Transverse colon (tissue), 4 donors: ENCODE measurements at regions not wholly inside any gene's neighbourhood (a gene's known extent, or its start where the extent isn't known, plus 50 kb on each side); places are given as distances from the start of the nearest gene placed in this dataset.

Source experiments
- DNase-seq: peaks from one replicate; pipeline ENCODE4 v3.0.0-alpha.2; 2019
- H3K27ac ChIP-seq, 4 donors: fragments of 200-600 bp; sonication (generic); 2 replicates each; pipeline ENCODE4 v1.5.1; 2016 to 2018; ENCODE audit warnings: inconsistent platforms in 4 of 4
- H3K27me3 ChIP-seq: fragments of 200-600 bp; sonication (generic); 2 replicates; pipeline ENCODE4 v1.5.1; 2017; ENCODE audit warnings: inconsistent platforms
- H3K36me3 ChIP-seq, 4 donors: fragments of 200-600 bp; sonication (generic); 2 replicates each; pipeline ENCODE4 v1.5.1; 2017 to 2019; ENCODE audit warnings: inconsistent platforms in 4 of 4
- H3K4me1 ChIP-seq, 4 donors: fragments of 200-600 bp; sonication (generic); 2 replicates each; pipeline ENCODE4 v1.5.1; 2017 to 2020; ENCODE audit warnings: inconsistent platforms in 4 of 4
- H3K4me3 ChIP-seq, 4 donors: fragments of 200-600 bp; sonication (generic); 1 replicate in 1 of 4; 2 replicates in 3 of 4; pipeline versions ENCODE4 v1.5.1 to v1.6.1; 2017 to 2019; ENCODE audit warnings: inconsistent platforms in 4 of 4
- H3K9me3 ChIP-seq, 2 donors: fragments of 200-600 bp; sonication (generic); 2 replicates each; pipeline ENCODE4 v1.5.1; 2017 to 2019; ENCODE audit warnings: inconsistent platforms in 2 of 2
- CTCF ChIP-seq, 5 experiments: fragments of 200-600 bp in 3 of 5; fragments of 450-650 bp in 2 of 5; sonication (generic) in 3 of 5; IDR thresholded peaks; 1 replicate in 2 of 5; 2 replicates in 3 of 5; pipeline ENCODE4 v1.5.1; 2016 to 2017; ENCODE audit warnings: antibody characterized with exemption in 5 of 5, inconsistent platforms in 3 of 5, mild to moderate bottlenecking in 2 of 5, moderate library complexity in 1 of 5
- EP300 ChIP-seq: sonication (generic); formaldehyde crosslinking; IDR thresholded peaks from one replicate; pipeline ENCODE4 v1.6.1; 2017; ENCODE audit warnings: antibody characterized with exemption, low read depth
- POLR2A ChIP-seq: fragments of 450-650 bp; IDR thresholded peaks from one replicate; pipeline ENCODE4 v1.6.1; 2016; ENCODE audit warnings: antibody characterized with exemption, mild to moderate bottlenecking, moderate library complexity
- POLR2AphosphoS5 ChIP-seq, 3 donors: sonication (generic); formaldehyde crosslinking; IDR thresholded peaks; one replicate each; pipeline ENCODE4 v1.6.1; 2016; ENCODE audit warnings: antibody characterized with exemption in 3 of 3
- WGBS, 2 donors: methylation state at CpG; one replicate each; pipeline ENCODE4 v1.1.5; 2018; ENCODE audit warnings: low coverage in 1 of 2; 5-methylcytosine and 5-hydroxymethylcytosine counted together
- in situ Hi-C, 4 donors: fragments of 200-750 bp; cut with MboI; loops; one replicate each; pipeline versions ENCODE4 v1.15.0 to v1.15.1; 2017; ENCODE audit warnings: low sequenced_read_pairs in 3 of 4, low pct_ligation_motif_present in 1 of 4, low pct_unique_long_range_greater_than_20kb in 1 of 4
- intact Hi-C: fragments of 100-400 bp; cut with DNase I; formaldehyde crosslinking; loops from one replicate; pipeline ENCODE4 v1.15.1; 2023; ENCODE audit warnings: low total_unique reads

- in situ Hi-C loops, result loop anchor here in 1 of 4 donors (25.0 kb wide), 1 partner anchor 268 kb away; no protein-coding TSS in a partner anchor
Measured at GRCh38 chr6:12580290-12580689, 136.3 kb upstream of the PHACTR1 start.

GRCh38 chr6:12582421-12583110, 134.0 kb upstream of the PHACTR1 start:
- TF ChIP-seq POLR2AphosphoS5 (IDR thresholded peaks at IDR 0.05), result no peak
- TF ChIP-seq POLR2A, result no peak
- no peak for TF ChIP-seq EP300
- TF ChIP-seq CTCF (IDR thresholded peaks at IDR 0.05), result no peak
- Histone ChIP-seq H3K4me1 (no peaks in the 10 kb centered on the region), H3K9me3 (no peaks in the 10 kb centered on the region), H3K27ac (no peak overlapping the region), H3K4me3 (no peak overlapping the region), H3K36me3 (no peaks in the 10 kb centered on the region), H3K27me3 (no peaks in the 10 kb centered on the region)
- in situ Hi-C loops (loop anchor here in 1 of 4 donors (25.0 kb wide), 1 partner anchor 270 kb away; no protein-coding TSS in a partner anchor), intact Hi-C loops (no loop called here)
- DNase-seq, result no peak
- 79 to 87% methylated on average over 4 of the region's 4 CpGs for WGBS, 2 donors

More at GRCh38 chr6:12580290-12580689, 136.3 kb upstream of the PHACTR1 start:
- Histone ChIP-seq H3K27ac (no peak overlapping the region), H3K9me3 (no peaks in the 10 kb centered on the region), H3K4me3 (no peak overlapping the region), H3K36me3 (no peaks in the 10 kb centered on the region), H3K4me1 (no peaks in the 10 kb centered on the region), H3K27me3 (no peaks in the 10 kb centered on the region)
- WGBS, 2 donors, result 86 to 87% methylated on average over 3 of the region's 3 CpGs
- intact Hi-C loops, result no loop called here
- TF ChIP-seq CTCF (IDR thresholded peaks at IDR 0.05) (no peak), POLR2AphosphoS5 (IDR thresholded peaks at IDR 0.05) (no peak), EP300 (no peak), POLR2A (no peak)
- no peak for DNase-seq

GRCh38 chr6:12584631-12585405, 131.7 kb upstream of the PHACTR1 start:
- H3K27me3 ChIP-seq, result no peaks in the 10 kb centered on the region
- no peaks in the 10 kb centered on the region for H3K36me3 ChIP-seq
- intact Hi-C loops (no loop called here), in situ Hi-C loops (loop anchor here in 1 of 4 donors (25.0 kb wide), 1 partner anchor 273 kb away; no protein-coding TSS in a partner anchor)
- WGBS, 2 donors, result 79 to 82% methylated on average over 8 to 14 of the region's 14 CpGs
- no peak for TF ChIP-seq CTCF (IDR thresholded peaks at IDR 0.05)
- no peak for TF ChIP-seq POLR2A
- TF ChIP-seq POLR2AphosphoS5 (IDR thresholded peaks at IDR 0.05), result no peak
- TF ChIP-seq EP300, result no peak
- H3K9me3 ChIP-seq, result no peaks in the 10 kb centered on the region
- no peak for DNase-seq
- H3K4me1 ChIP-seq, result no peaks in the 10 kb centered on the region
- no peak overlapping the region for H3K4me3 ChIP-seq
- H3K27ac ChIP-seq, result peak overlapping the region in 1 of 4 donors; percentile 52

GRCh38 chr6:12585497-12585958, 131.0 kb upstream of the PHACTR1 start:
- no peaks in the 10 kb centered on the region for H3K27me3 ChIP-seq
- intact Hi-C loops, result no loop called here
- no peaks in the 10 kb centered on the region for H3K4me1 ChIP-seq
- H3K36me3 ChIP-seq, result no peaks in the 10 kb centered on the region
- in situ Hi-C loops, result loop anchor here in 1 of 4 donors (25.0 kb wide), 1 partner anchor 273 kb away; no protein-coding TSS in a partner anchor
- no peaks in the 10 kb centered on the region for H3K9me3 ChIP-seq
- 83% methylated on average over 12 of the region's 12 CpGs; no CpG with 5 or more reads in 1 of the 2 donors for WGBS, 2 donors
- DNase-seq, result no peak
- peak overlapping the region in 1 of 4 donors; percentile 52 for H3K27ac ChIP-seq
- TF ChIP-seq EP300, result no peak
- TF ChIP-seq CTCF (IDR thresholded peaks at IDR 0.05), result no peak
- TF ChIP-seq POLR2AphosphoS5 (IDR thresholded peaks at IDR 0.05), result no peak
- no peak for TF ChIP-seq POLR2A
- H3K4me3 ChIP-seq, result no peak overlapping the region
